ENCODE measurements at regions not wholly inside any gene's neighbourhood (a gene's known extent, or its start where the extent isn't known, plus 50 kb on each side); places are given as distances from the start of the nearest gene placed in this dataset.

GRCh38 chr2:155866477-155866876 is 466.0 kb downstream of the NR4A2 start:
- 81 to 89% methylated on average over 5 of the region's 5 CpGs for WGBS, 2 donors
- Histone ChIP-seq H3K9me3 (no peaks in the 10 kb centered on the region), H3K4me3 (no peak overlapping the region), H3K27ac (no peak overlapping the region), H3K27me3 (no peaks in the 10 kb centered on the region), H3K4me1 (no peaks in the 10 kb centered on the region), H3K36me3 (no peaks in the 10 kb centered on the region)
- no peak for DNase-seq
- no peak for TF ChIP-seq POLR2AphosphoS5 (IDR thresholded peaks at IDR 0.05)
- no peak for TF ChIP-seq EP300 (IDR thresholded peaks at IDR 0.05)
- TF ChIP-seq, protein P1, sequence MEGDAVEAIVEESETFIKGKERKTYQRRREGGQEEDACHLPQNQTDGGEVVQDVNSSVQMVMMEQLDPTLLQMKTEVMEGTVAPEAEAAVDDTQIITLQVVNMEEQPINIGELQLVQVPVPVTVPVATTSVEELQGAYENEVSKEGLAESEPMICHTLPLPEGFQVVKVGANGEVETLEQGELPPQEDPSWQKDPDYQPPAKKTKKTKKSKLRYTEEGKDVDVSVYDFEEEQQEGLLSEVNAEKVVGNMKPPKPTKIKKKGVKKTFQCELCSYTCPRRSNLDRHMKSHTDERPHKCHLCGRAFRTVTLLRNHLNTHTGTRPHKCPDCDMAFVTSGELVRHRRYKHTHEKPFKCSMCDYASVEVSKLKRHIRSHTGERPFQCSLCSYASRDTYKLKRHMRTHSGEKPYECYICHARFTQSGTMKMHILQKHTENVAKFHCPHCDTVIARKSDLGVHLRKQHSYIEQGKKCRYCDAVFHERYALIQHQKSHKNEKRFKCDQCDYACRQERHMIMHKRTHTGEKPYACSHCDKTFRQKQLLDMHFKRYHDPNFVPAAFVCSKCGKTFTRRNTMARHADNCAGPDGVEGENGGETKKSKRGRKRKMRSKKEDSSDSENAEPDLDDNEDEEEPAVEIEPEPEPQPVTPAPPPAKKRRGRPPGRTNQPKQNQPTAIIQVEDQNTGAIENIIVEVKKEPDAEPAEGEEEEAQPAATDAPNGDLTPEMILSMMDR (IDR thresholded peaks at IDR 0.05): no peak
- TF ChIP-seq POLR2A (IDR thresholded peaks at IDR 0.05): no peak
- intact Hi-C loops (cut with DNase I): no loop called here

- DNase-seq: no peak
- intact Hi-C loops (cut with DNase I): no loop called here
- H3K27me3 ChIP-seq: no peaks in the 10 kb centered on the region
- no peaks in the 10 kb centered on the region for H3K36me3 ChIP-seq
- H3K4me3 ChIP-seq: no peak overlapping the region
- H3K27ac ChIP-seq: no peak overlapping the region
- TF ChIP-seq EP300 (IDR thresholded peaks at IDR 0.05) (no peak), POLR2A (IDR thresholded peaks at IDR 0.05) (no peak), POLR2AphosphoS5 (IDR thresholded peaks at IDR 0.05) (no peak)
- TF ChIP-seq, protein P1 (IDR thresholded peaks at IDR 0.05): no peak
- no peaks in the 10 kb centered on the region for H3K9me3 ChIP-seq
- WGBS, 2 donors: 85 to 94% methylated on average over 1 of the region's 1 CpG
- no peaks in the 10 kb centered on the region for H3K4me1 ChIP-seq
These were observed 480.4 kb downstream of the NR4A2 start for GRCh38 chr2:155852156-155852555.

- peaks cover 0 to 7% (median 0%) of the 10 kb centered on the region in 4 donors for H3K4me1 ChIP-seq
- TF ChIP-seq EP300 (IDR thresholded peaks at IDR 0.05): no peak
- TF ChIP-seq POLR2AphosphoS5 (IDR thresholded peaks at IDR 0.05): no peak
- TF ChIP-seq, protein P1 (IDR thresholded peaks at IDR 0.05): no peak
- no peaks in the 10 kb centered on the region for H3K9me3 ChIP-seq
- intact Hi-C loops (cut with DNase I): no loop called here
- H3K4me3 ChIP-seq: no peak overlapping the region
- DNase-seq: no peak
- H3K27me3 ChIP-seq: no peaks in the 10 kb centered on the region
- H3K36me3 ChIP-seq: no peaks in the 10 kb centered on the region
- no peak overlapping the region for H3K27ac ChIP-seq
These were observed 486.3 kb downstream of the NR4A2 start for GRCh38 chr2:155846259-155846658.

DNA sequence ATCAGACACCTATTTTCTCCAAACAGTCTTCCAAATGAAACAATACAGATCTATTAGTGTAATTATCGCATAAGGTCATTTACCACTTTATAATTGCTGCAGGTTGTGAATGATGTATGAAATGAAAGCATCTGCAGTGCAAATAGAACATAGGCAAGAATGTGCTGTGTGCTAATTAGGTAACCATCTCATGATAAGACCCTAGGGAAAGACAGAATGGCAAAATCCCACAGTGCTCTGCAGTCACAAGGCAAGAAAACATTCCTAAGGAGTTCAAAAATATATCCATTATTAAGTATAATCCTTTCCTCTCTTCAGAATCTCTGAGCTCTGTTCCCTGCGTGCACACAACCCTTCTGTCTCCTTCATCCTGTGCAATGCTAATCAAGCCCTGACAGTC is 488.1 kb downstream of the NR4A2 start:
- Histone ChIP-seq H3K4me3 (no peak overlapping the region), H3K4me1 (peaks cover 0 to 7% (median 0%) of the 10 kb centered on the region in 4 donors), H3K9me3 (no peaks in the 10 kb centered on the region), H3K36me3 (no peaks in the 10 kb centered on the region), H3K27me3 (no peaks in the 10 kb centered on the region), H3K27ac (no peak overlapping the region)
- WGBS, 2 donors: 84 to 90% methylated on average over 2 of the region's 2 CpGs
- intact Hi-C loops (cut with DNase I): no loop called here
- no peak for DNase-seq
- TF ChIP-seq POLR2A (IDR thresholded peaks at IDR 0.05) (no peak), POLR2AphosphoS5 (IDR thresholded peaks at IDR 0.05) (no peak)

DNA sequence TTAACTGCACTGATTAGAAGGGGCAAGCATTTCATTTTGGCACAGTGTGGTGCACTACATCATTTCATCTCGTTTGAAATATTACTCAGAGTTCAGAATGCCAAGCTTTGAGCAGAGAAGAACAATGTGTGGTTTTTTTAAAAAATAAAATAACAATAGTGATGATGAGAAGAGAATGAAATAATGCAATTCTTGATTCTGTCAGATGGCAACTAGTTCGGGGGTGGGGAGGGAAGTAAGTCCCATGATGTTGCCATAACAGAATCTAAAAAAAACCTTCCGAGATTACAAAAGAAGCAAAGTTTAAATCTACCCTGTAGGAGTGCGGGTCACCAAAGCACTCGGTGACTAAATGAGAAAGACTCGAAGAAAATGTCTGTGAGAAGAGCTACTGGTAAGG is 490.4 kb downstream of the NR4A2 start:
- no peaks in the 10 kb centered on the region for H3K27me3 ChIP-seq
- H3K4me3 ChIP-seq: no peak overlapping the region
- TF ChIP-seq, protein P1 (IDR thresholded peaks at IDR 0.05): no peak
- no peak for TF ChIP-seq POLR2AphosphoS5 (IDR thresholded peaks at IDR 0.05)
- no peak for TF ChIP-seq EP300 (IDR thresholded peaks at IDR 0.05)
- TF ChIP-seq POLR2A (IDR thresholded peaks at IDR 0.05): no peak
- H3K4me1 ChIP-seq: peaks cover 0 to 7% (median 0%) of the 10 kb centered on the region in 4 donors
- no peak overlapping the region for H3K27ac ChIP-seq
- 65 to 77% methylated on average over 6 of the region's 6 CpGs for WGBS, 2 donors
- no peak for DNase-seq
- intact Hi-C loops (cut with DNase I): no loop called here
- no peaks in the 10 kb centered on the region for H3K36me3 ChIP-seq
- H3K9me3 ChIP-seq: no peaks in the 10 kb centered on the region

All from sigmoid colon (tissue), 6 donors.